ENCODE measurements at regions not wholly inside any gene's neighbourhood (a gene's known extent, or its start where the extent isn't known, plus 50 kb on each side); places are given as distances from the start of the nearest gene placed in this dataset.
"Not testable (repeated sequence)": the region's sequence is repeated elsewhere in the genome, so short reads cannot be mapped to it uniquely, and the experiment has no call there.

GRCh38 chr7:131961054-131961680 is 404.7 kb upstream of the PODXL start:
- no peak for DNase-seq (ENCODE audit: low read depth in 1 of 2, low spot score in 1 of 2)

- no peak for DNase-seq (ENCODE audit: low read depth in 1 of 2, low spot score in 1 of 2)
Observed at GRCh38 chr7:131959106-131959812, 402.8 kb upstream of the PODXL start.

GRCh38 chr7:131957338-131958020 is 401.1 kb upstream of the PODXL start:
- DNase-seq (ENCODE audit: low read depth in 1 of 2, low spot score in 1 of 2) = no peak

GRCh38 chr7:131956864-131957263 is 400.4 kb upstream of the PODXL start:
- DNase-seq (ENCODE audit: low read depth in 1 of 2, low spot score in 1 of 2) = no peak

- no peak for DNase-seq (ENCODE audit: low read depth in 1 of 2, low spot score in 1 of 2)
Observed at GRCh38 chr7:131955679-131956078, 399.3 kb upstream of the PODXL start.

- DNase-seq (ENCODE audit: low read depth in 1 of 2, low spot score in 1 of 2) = no peak
Observed at GRCh38 chr7:131953184-131953583, 396.8 kb upstream of the PODXL start.

GRCh38 chr7:131952365-131952764 is 395.9 kb upstream of the PODXL start:
- DNase-seq (ENCODE audit: low read depth in 1 of 2, low spot score in 1 of 2) = no peak

- no peak for DNase-seq (ENCODE audit: low read depth in 1 of 2, low spot score in 1 of 2)
Observed at GRCh38 chr7:131950758-131951157, 394.3 kb upstream of the PODXL start.

- DNase-seq (ENCODE audit: low read depth in 1 of 2, low spot score in 1 of 2) = no peak
Observed at GRCh38 chr7:131949659-131950058, 393.2 kb upstream of the PODXL start.

GRCh38 chr7:131948434-131949053 is 392.1 kb upstream of the PODXL start:
- DNase-seq (ENCODE audit: low read depth in 1 of 2, low spot score in 1 of 2) = no peak

GRCh38 chr7:131947661-131948060 is 391.2 kb upstream of the PODXL start:
- no peak for DNase-seq (ENCODE audit: low read depth in 1 of 2, low spot score in 1 of 2)

- DNase-seq (ENCODE audit: low read depth in 1 of 2, low spot score in 1 of 2) = no peak
Observed at GRCh38 chr7:131945957-131946544, 389.6 kb upstream of the PODXL start.

- no peak for DNase-seq (ENCODE audit: low read depth in 1 of 2, low spot score in 1 of 2)
Observed at GRCh38 chr7:131945313-131945911, 389.0 kb upstream of the PODXL start.

- no peak for DNase-seq (ENCODE audit: low read depth in 1 of 2, low spot score in 1 of 2)
Observed at GRCh38 chr7:131944556-131945069, 388.2 kb upstream of the PODXL start.

- DNase-seq (ENCODE audit: low read depth in 1 of 2, low spot score in 1 of 2) = no peak
Observed at GRCh38 chr7:131943646-131944045, 387.2 kb upstream of the PODXL start.

- DNase-seq (ENCODE audit: low read depth in 1 of 2, low spot score in 1 of 2) = no peak
Observed at GRCh38 chr7:131943211-131943610, 386.8 kb upstream of the PODXL start.

GRCh38 chr7:131942287-131943150 is 386.1 kb upstream of the PODXL start:
- no peak for DNase-seq (ENCODE audit: low read depth in 1 of 2, low spot score in 1 of 2)

- no peak for DNase-seq (ENCODE audit: low read depth in 1 of 2, low spot score in 1 of 2)
Observed at GRCh38 chr7:131941291-131941690, 384.9 kb upstream of the PODXL start.

GRCh38 chr7:131940621-131941165 is 384.3 kb upstream of the PODXL start:
- no peak for DNase-seq (ENCODE audit: low read depth in 1 of 2, low spot score in 1 of 2)

- DNase-seq (ENCODE audit: low read depth in 1 of 2, low spot score in 1 of 2) = not testable (repeated sequence)
Observed at GRCh38 chr7:131938788-131939187, 382.4 kb upstream of the PODXL start.
